SK-N-SH (cell line): ENCODE measurements at regions not wholly inside any gene's neighbourhood (a gene's known extent, or its start where the extent isn't known, plus 50 kb on each side); places are given as distances from the start of the nearest gene placed in this dataset.

Experiments
- CTCF ChIA-PET: fragments of 300-600, 350-600 bp; formaldehyde crosslinking; extraction: SDS; loops from one replicate; lab custom pipeline; 2021; lab: Yijun Ruan, JAX
- POLR2A ChIA-PET: fragments of 350-600 bp; sonication (Branson Sonifier 250); formaldehyde crosslinking; extraction: SDS; loops from one replicate; lab custom pipeline; 2020; ENCODE audit warnings: antibody characterized with exemption, inconsistent platforms; lab: Yijun Ruan, JAX
- DNase-seq: peaks from one replicate; pipeline ENCODE4 v3.0.0; 2012
- H2AFZ ChIP-seq: fragments of 200-600 bp; sonication (generic); 2 replicates; pipeline ENCODE4 v1.8.1; 2016; ENCODE audit warnings: antibody characterized with exemption, mild to moderate bottlenecking, low read depth
- H3F3A ChIP-seq: fragments of 200-600 bp; sonication (generic); replicated peaks from 2 replicates; pipeline ENCODE3; 2016; ENCODE audit warnings: antibody characterized with exemption, mild to moderate bottlenecking; ENCODE audit not compliant: insufficient read depth
- H3K27ac ChIP-seq, 2 experiments: fragments of 200-500 bp in 1 of 2; fragments of 200-600 bp in 1 of 2; sonication (Bioruptor generic) in 1 of 2; sonication (generic), shearing (Covaris generic) in 1 of 2; 2 replicates each; pipeline versions ENCODE4 v1.5.1 to v1.6.1; 2014 to 2016; ENCODE audit warnings: low read depth in 2 of 2, inconsistent platforms in 1 of 2, low read length in 1 of 2, mild to moderate bottlenecking in 1 of 2, mixed read lengths in 1 of 2
- H3K27me3 ChIP-seq: fragments of 200-600 bp; sonication (generic), shearing (Covaris generic); 2 replicates; pipeline ENCODE4 v1.6.1; 2016; ENCODE audit warnings: mixed run types; ENCODE audit not compliant: insufficient read depth
- H3K36me3 ChIP-seq, 2 experiments: fragments of 200-500 bp in 1 of 2; fragments of 200-600 bp in 1 of 2; sonication (Bioruptor generic) in 1 of 2; sonication (generic) in 1 of 2; replicated peaks in 1 of 2; 2 replicates each; pipeline versions ENCODE3 to v1.5.1; 2014 to 2016; ENCODE audit warnings: low read length in 1 of 2, mild to moderate bottlenecking in 1 of 2; ENCODE audit not compliant: insufficient read depth in 2 of 2, control insufficient read depth in 1 of 2
- H3K4me1 ChIP-seq, 2 experiments: fragments of 200-500 bp in 1 of 2; fragments of 200-600 bp in 1 of 2; sonication (Bioruptor generic) in 1 of 2; sonication (generic), shearing (Covaris generic) in 1 of 2; 2 replicates each; pipeline versions ENCODE4 v1.5.1 to v1.6.1; 2014 to 2016; ENCODE audit warnings: low read depth in 1 of 2, low read length in 1 of 2, mixed run types in 1 of 2; ENCODE audit not compliant: insufficient read depth in 2 of 2, control insufficient read depth in 1 of 2
- H3K4me2 ChIP-seq: fragments of 200-600 bp; sonication (generic), shearing (Covaris generic); 2 replicates; pipeline ENCODE4 v1.6.1; 2017; ENCODE audit warnings: mixed run types
- H3K4me3 ChIP-seq, 2 experiments: fragments of 200-500 bp in 1 of 2; fragments of 200-600 bp in 1 of 2; sonication (Bioruptor generic) in 1 of 2; sonication (generic), shearing (Covaris generic) in 1 of 2; 2 replicates each; pipeline versions ENCODE4 v1.5.1 to v1.8.1; 2014 to 2016; ENCODE audit warnings: low read depth in 2 of 2, inconsistent platforms in 1 of 2, low read length in 1 of 2, mild to moderate bottlenecking in 1 of 2, mixed read lengths in 1 of 2, moderate library complexity in 1 of 2
- H3K79me2 ChIP-seq: fragments of 200-600 bp; sonication (generic); 2 replicates; pipeline ENCODE4 v1.8.1; 2017; ENCODE audit warnings: mild to moderate bottlenecking; ENCODE audit not compliant: insufficient read depth
- H3K9ac ChIP-seq: fragments of 200-600 bp; sonication (generic); 2 replicates; pipeline ENCODE4 v1.6.1; 2017; ENCODE audit warnings: mixed run types
- H3K9me2 ChIP-seq: fragments of 200-600 bp; sonication (generic); 2 replicates; pipeline ENCODE4 v1.6.1; 2017; ENCODE audit warnings: mixed run types
- H3K9me3 ChIP-seq: fragments of 200-600 bp; sonication (generic); 2 replicates; pipeline ENCODE4 v1.6.1; 2017; ENCODE audit warnings: mixed run types, mild to moderate bottlenecking, moderate library complexity
- H4K20me1 ChIP-seq: fragments of 200-600 bp; sonication (generic); 2 replicates; pipeline ENCODE4 v1.6.1; 2017; ENCODE audit warnings: mild to moderate bottlenecking, mixed run types; ENCODE audit not compliant: insufficient read depth
- CHD2 ChIP-seq: fragments of 150-350 bp; IDR thresholded peaks from 2 replicates; pipeline ENCODE4 v1.6.1; 2018; ENCODE audit warnings: low read length; ENCODE audit not compliant: partially characterized antibody
- ELF1 ChIP-seq: IDR thresholded peaks from 2 replicates; pipeline ENCODE4 v1.4.0; 2012
- GABPA ChIP-seq: IDR thresholded peaks from 2 replicates; pipeline ENCODE4 v1.4.0; 2012; ENCODE audit warnings: low read depth, mild to moderate bottlenecking
- JUND ChIP-seq: IDR thresholded peaks from 2 replicates; pipeline ENCODE4 v1.4.0; 2012
- MXI1 ChIP-seq: IDR thresholded peaks from 2 replicates; pipeline ENCODE4 v1.6.1; 2012; ENCODE audit warnings: mild to moderate bottlenecking, low read depth, low read length, improper control_type of control experiment
- NRF1 ChIP-seq: IDR thresholded peaks from 2 replicates; pipeline ENCODE4 v1.6.1; 2012; ENCODE audit warnings: low read depth, mild to moderate bottlenecking, low read length
- RCOR1 ChIP-seq: fragments of 150-350 bp; IDR thresholded peaks from 2 replicates; pipeline ENCODE4 v1.6.1; 2017; ENCODE audit warnings: antibody characterized with exemption, low read length
- SIN3A ChIP-seq: IDR thresholded peaks from 2 replicates; pipeline ENCODE4 v1.6.1; 2012; ENCODE audit warnings: low read depth, mild to moderate bottlenecking, low read length, moderate library complexity, borderline replicate concordance
- TAF1 ChIP-seq: IDR thresholded peaks from 2 replicates; pipeline ENCODE4 v1.6.1; 2012; ENCODE audit warnings: low read depth, mild to moderate bottlenecking, low read length, moderate library complexity, borderline replicate concordance
- WGBS: methylation state at CpG from one replicate; pipeline ENCODE4 v1.1.6; 2017; ENCODE audit warnings: low lambda C conversion rate; 5-methylcytosine and 5-hydroxymethylcytosine counted together
- TF ChIP-seq, protein P1 (sequence below): IDR thresholded peaks from 2 replicates; pipeline ENCODE4 v1.4.0; 2012; ENCODE audit warnings: low read depth
- TF ChIP-seq, protein P2 (sequence below): IDR thresholded peaks from 2 replicates; pipeline ENCODE4 v1.4.0; 2012; ENCODE audit warnings: low read depth, borderline replicate concordance
- TF ChIP-seq, protein P3 (sequence below): IDR thresholded peaks from 2 replicates; pipeline ENCODE4 v1.6.1; 2012; ENCODE audit warnings: mild to moderate bottlenecking, low read depth, low read length, moderate library complexity
- TF ChIP-seq, protein P4 (sequence below): fragments of 200-600 bp; sonication (generic); IDR thresholded peaks from 2 replicates; pipeline ENCODE4 v1.6.1; 2017; ENCODE audit warnings: antibody characterized with exemption, mild to moderate bottlenecking, moderate library complexity
- TF ChIP-seq, protein P5 (sequence below): IDR thresholded peaks from 2 replicates; pipeline ENCODE4; 2012

DNA sequence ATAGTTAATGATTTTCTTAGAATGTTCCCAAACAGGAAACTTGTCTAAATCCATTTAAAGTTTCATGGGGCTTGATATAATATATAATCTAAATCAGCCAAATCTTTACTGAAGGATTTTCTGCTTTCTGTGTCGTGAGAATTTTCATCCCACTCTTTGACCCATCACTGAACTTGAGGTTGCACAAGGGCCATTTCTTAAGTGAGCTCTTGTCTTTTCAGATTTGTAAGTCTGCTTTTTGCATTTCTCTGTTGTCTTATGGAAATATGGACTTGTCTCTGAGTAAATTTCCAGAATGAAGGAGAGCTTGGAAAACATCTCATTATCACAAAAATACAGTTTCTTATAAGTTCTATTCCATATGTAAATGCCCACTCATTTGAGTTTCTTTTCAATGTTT is 149.2 kb upstream of the ARRDC3 start:
- TF ChIP-seq, protein P1, sequence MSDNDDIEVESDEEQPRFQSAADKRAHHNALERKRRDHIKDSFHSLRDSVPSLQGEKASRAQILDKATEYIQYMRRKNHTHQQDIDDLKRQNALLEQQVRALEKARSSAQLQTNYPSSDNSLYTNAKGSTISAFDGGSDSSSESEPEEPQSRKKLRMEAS: no peak
- TF ChIP-seq ELF1 (no peak), CHD2 (no peak), MXI1 (no peak), TAF1 (no peak), SIN3A (no peak), GABPA (no peak), RCOR1 (no peak), NRF1 (no peak), JUND (no peak)
- TF ChIP-seq, protein P2, sequence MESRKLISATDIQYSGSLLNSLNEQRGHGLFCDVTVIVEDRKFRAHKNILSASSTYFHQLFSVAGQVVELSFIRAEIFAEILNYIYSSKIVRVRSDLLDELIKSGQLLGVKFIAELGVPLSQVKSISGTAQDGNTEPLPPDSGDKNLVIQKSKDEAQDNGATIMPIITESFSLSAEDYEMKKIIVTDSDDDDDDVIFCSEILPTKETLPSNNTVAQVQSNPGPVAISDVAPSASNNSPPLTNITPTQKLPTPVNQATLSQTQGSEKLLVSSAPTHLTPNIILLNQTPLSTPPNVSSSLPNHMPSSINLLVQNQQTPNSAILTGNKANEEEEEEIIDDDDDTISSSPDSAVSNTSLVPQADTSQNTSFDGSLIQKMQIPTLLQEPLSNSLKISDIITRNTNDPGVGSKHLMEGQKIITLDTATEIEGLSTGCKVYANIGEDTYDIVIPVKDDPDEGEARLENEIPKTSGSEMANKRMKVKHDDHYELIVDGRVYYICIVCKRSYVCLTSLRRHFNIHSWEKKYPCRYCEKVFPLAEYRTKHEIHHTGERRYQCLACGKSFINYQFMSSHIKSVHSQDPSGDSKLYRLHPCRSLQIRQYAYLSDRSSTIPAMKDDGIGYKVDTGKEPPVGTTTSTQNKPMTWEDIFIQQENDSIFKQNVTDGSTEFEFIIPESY: no peak
- TF ChIP-seq, protein P3, sequence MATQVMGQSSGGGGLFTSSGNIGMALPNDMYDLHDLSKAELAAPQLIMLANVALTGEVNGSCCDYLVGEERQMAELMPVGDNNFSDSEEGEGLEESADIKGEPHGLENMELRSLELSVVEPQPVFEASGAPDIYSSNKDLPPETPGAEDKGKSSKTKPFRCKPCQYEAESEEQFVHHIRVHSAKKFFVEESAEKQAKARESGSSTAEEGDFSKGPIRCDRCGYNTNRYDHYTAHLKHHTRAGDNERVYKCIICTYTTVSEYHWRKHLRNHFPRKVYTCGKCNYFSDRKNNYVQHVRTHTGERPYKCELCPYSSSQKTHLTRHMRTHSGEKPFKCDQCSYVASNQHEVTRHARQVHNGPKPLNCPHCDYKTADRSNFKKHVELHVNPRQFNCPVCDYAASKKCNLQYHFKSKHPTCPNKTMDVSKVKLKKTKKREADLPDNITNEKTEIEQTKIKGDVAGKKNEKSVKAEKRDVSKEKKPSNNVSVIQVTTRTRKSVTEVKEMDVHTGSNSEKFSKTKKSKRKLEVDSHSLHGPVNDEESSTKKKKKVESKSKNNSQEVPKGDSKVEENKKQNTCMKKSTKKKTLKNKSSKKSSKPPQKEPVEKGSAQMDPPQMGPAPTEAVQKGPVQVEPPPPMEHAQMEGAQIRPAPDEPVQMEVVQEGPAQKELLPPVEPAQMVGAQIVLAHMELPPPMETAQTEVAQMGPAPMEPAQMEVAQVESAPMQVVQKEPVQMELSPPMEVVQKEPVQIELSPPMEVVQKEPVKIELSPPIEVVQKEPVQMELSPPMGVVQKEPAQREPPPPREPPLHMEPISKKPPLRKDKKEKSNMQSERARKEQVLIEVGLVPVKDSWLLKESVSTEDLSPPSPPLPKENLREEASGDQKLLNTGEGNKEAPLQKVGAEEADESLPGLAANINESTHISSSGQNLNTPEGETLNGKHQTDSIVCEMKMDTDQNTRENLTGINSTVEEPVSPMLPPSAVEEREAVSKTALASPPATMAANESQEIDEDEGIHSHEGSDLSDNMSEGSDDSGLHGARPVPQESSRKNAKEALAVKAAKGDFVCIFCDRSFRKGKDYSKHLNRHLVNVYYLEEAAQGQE: no peak
- TF ChIP-seq, protein P4, sequence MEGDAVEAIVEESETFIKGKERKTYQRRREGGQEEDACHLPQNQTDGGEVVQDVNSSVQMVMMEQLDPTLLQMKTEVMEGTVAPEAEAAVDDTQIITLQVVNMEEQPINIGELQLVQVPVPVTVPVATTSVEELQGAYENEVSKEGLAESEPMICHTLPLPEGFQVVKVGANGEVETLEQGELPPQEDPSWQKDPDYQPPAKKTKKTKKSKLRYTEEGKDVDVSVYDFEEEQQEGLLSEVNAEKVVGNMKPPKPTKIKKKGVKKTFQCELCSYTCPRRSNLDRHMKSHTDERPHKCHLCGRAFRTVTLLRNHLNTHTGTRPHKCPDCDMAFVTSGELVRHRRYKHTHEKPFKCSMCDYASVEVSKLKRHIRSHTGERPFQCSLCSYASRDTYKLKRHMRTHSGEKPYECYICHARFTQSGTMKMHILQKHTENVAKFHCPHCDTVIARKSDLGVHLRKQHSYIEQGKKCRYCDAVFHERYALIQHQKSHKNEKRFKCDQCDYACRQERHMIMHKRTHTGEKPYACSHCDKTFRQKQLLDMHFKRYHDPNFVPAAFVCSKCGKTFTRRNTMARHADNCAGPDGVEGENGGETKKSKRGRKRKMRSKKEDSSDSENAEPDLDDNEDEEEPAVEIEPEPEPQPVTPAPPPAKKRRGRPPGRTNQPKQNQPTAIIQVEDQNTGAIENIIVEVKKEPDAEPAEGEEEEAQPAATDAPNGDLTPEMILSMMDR: no peak
- TF ChIP-seq, protein P5, sequence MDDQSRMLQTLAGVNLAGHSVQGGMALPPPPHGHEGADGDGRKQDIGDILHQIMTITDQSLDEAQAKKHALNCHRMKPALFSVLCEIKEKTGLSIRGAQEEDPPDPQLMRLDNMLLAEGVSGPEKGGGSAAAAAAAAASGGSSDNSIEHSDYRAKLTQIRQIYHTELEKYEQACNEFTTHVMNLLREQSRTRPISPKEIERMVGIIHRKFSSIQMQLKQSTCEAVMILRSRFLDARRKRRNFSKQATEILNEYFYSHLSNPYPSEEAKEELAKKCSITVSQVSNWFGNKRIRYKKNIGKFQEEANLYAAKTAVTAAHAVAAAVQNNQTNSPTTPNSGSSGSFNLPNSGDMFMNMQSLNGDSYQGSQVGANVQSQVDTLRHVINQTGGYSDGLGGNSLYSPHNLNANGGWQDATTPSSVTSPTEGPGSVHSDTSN: no peak
- TF ChIP-seq, all 33 proteins: peak for 0
- Histone ChIP-seq H3K79me2 (no peaks in the 10 kb centered on the region), H2AFZ (no peak overlapping the region), H3K27ac (no peak overlapping the region), H3K36me3 (no peaks in the 10 kb centered on the region), H3K9ac (no peak overlapping the region), H3K27me3 (no peaks in the 10 kb centered on the region), H3K9me2 (no peaks in the 10 kb centered on the region), H3K4me3 (no peak overlapping the region), H3K4me1 (no peaks in the 10 kb centered on the region; a peak in 1 of 4 replicates), H3K4me2 (no peak overlapping the region), H3F3A (no peaks in the 10 kb centered on the region), H4K20me1 (no peaks in the 10 kb centered on the region), H3K9me3 (no peaks in the 10 kb centered on the region)
- 61% methylated on average over 1 of the region's 1 CpG for WGBS
- CTCF ChIA-PET: no interaction called here
- DNase-seq: no peak
- POLR2A ChIA-PET: no interaction called here
